ENCODE measurements at regions not wholly inside any gene's neighbourhood (a gene's known extent, or its start where the extent isn't known, plus 50 kb on each side); places are given as distances from the start of the nearest gene placed in this dataset.

GRCh38 chr18:3389977-3390376 lies 60.0 kb upstream of the TGIF1 start:
- peaks cover 15% of the 10 kb centered on the region for H3K9me3 Mint-ChIP-seq
- no peak overlapping the region for H3K27ac Mint-ChIP-seq
- no peak for DNase-seq
- peaks cover 22% of the 10 kb centered on the region for H3K27me3 Mint-ChIP-seq (ENCODE audit: insufficient read depth)
- no peak overlapping the region for H3K4me3 Mint-ChIP-seq
- H3K4me1 Mint-ChIP-seq (ENCODE audit: low read depth), result no peaks in the 10 kb centered on the region
- TF ChIP-seq, protein P1, sequence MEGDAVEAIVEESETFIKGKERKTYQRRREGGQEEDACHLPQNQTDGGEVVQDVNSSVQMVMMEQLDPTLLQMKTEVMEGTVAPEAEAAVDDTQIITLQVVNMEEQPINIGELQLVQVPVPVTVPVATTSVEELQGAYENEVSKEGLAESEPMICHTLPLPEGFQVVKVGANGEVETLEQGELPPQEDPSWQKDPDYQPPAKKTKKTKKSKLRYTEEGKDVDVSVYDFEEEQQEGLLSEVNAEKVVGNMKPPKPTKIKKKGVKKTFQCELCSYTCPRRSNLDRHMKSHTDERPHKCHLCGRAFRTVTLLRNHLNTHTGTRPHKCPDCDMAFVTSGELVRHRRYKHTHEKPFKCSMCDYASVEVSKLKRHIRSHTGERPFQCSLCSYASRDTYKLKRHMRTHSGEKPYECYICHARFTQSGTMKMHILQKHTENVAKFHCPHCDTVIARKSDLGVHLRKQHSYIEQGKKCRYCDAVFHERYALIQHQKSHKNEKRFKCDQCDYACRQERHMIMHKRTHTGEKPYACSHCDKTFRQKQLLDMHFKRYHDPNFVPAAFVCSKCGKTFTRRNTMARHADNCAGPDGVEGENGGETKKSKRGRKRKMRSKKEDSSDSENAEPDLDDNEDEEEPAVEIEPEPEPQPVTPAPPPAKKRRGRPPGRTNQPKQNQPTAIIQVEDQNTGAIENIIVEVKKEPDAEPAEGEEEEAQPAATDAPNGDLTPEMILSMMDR (IDR thresholded peaks at IDR 0.05), result no peak
- peaks cover 11% of the 10 kb centered on the region for H3K36me3 Mint-ChIP-seq (ENCODE audit: low read depth)

- Mint-ChIP-seq H3K27ac (no peak overlapping the region), H3K9me3 (peaks cover 18% of the 10 kb centered on the region), H3K27me3 (ENCODE audit: insufficient read depth) (peaks cover 29% of the 10 kb centered on the region), H3K4me1 (ENCODE audit: low read depth) (no peaks in the 10 kb centered on the region), H3K4me3 (no peak overlapping the region), H3K36me3 (ENCODE audit: low read depth) (peaks cover 13% of the 10 kb centered on the region)
- TF ChIP-seq, protein P1 (IDR thresholded peaks at IDR 0.05), result no peak
- no peak for DNase-seq
Observed at GRCh38 chr18:3391704-3392466, 58.1 kb upstream of the TGIF1 start.

- Mint-ChIP-seq H3K4me3 (no peak overlapping the region), H3K27ac (no peak overlapping the region), H3K9me3 (peaks cover 18% of the 10 kb centered on the region), H3K27me3 (ENCODE audit: insufficient read depth) (peaks cover 30% of the 10 kb centered on the region), H3K4me1 (ENCODE audit: low read depth) (no peaks in the 10 kb centered on the region), H3K36me3 (ENCODE audit: low read depth) (peaks cover 13% of the 10 kb centered on the region)
- no peak for DNase-seq
- TF ChIP-seq, protein P1 (IDR thresholded peaks at IDR 0.05), result no peak
Observed at GRCh38 chr18:3392467-3392855, 57.5 kb upstream of the TGIF1 start.

GRCh38 chr18:3394648-3395047 lies 55.3 kb upstream of the TGIF1 start:
- TF ChIP-seq, protein P1 (IDR thresholded peaks at IDR 0.05), result no peak

GRCh38 chr18:3395466-3395865 lies 54.5 kb upstream of the TGIF1 start:
- H3K27ac Mint-ChIP-seq, result no peak overlapping the region
- no peak overlapping the region for H3K4me3 Mint-ChIP-seq
- no peaks in the 10 kb centered on the region for H3K4me1 Mint-ChIP-seq (ENCODE audit: low read depth)
- DNase-seq, result no peak
- H3K27me3 Mint-ChIP-seq (ENCODE audit: insufficient read depth), result peaks cover 37% of the 10 kb centered on the region
- TF ChIP-seq, protein P1 (IDR thresholded peaks at IDR 0.05), result no peak
- peaks cover 8% of the 10 kb centered on the region for H3K9me3 Mint-ChIP-seq
- peaks cover 9% of the 10 kb centered on the region for H3K36me3 Mint-ChIP-seq (ENCODE audit: low read depth)

More at GRCh38 chr18:3394648-3395047, 55.3 kb upstream of the TGIF1 start:
- peaks cover 31% of the 10 kb centered on the region for H3K27me3 Mint-ChIP-seq (ENCODE audit: insufficient read depth)
- peaks cover 17% of the 10 kb centered on the region for H3K9me3 Mint-ChIP-seq
- H3K4me1 Mint-ChIP-seq (ENCODE audit: low read depth), result no peaks in the 10 kb centered on the region
- H3K4me3 Mint-ChIP-seq, result no peak overlapping the region
- H3K27ac Mint-ChIP-seq, result no peak overlapping the region
- DNase-seq, result no peak
- peaks cover 13% of the 10 kb centered on the region for H3K36me3 Mint-ChIP-seq (ENCODE audit: low read depth)
